AG04450 (cell line): ENCODE measurements at regions not wholly inside any gene's neighbourhood (a gene's known extent, or its start where the extent isn't known, plus 50 kb on each side); places are given as distances from the start of the nearest gene placed in this dataset.

Source experiments
- CTCF ChIA-PET: fragments of 300-600, 350-600 bp; formaldehyde crosslinking; extraction: SDS; loops from one replicate; lab custom pipeline; 2022; ENCODE audit warnings: antibody characterized with exemption, inconsistent platforms; lab: Charles Lee
- POLR2A ChIA-PET: fragments of 350-600 bp; formaldehyde crosslinking; extraction: SDS; loops from one replicate; lab custom pipeline; 2021; ENCODE audit warnings: antibody characterized with exemption, inconsistent platforms; lab: Yijun Ruan, JAX
- DNase-seq: peaks from one replicate; pipeline ENCODE4 v3.0.0-alpha.2; 2011; ENCODE audit warnings: low read depth, low spot score
- H3K27ac ChIP-seq: one replicate; pipeline ENCODE4 v1.5.1; 2012; ENCODE audit warnings: low read depth, low read length, control low read depth
- H3K27me3 ChIP-seq: one replicate; pipeline ENCODE4 v1.6.0; 2012; ENCODE audit warnings: low read length; ENCODE audit not compliant: control insufficient read depth, insufficient read depth
- H3K4me3 ChIP-seq: 2 replicates; pipeline ENCODE4 v1.5.1; 2011; ENCODE audit warnings: mild to moderate bottlenecking, low read depth, low read length, control low read depth
- H3K9me3 ChIP-seq: 2 replicates; pipeline ENCODE4 v1.5.1; 2012; ENCODE audit warnings: low read length; ENCODE audit not compliant: control insufficient read depth, insufficient read depth
- CTCF ChIP-seq: IDR thresholded peaks from 2 replicates; pipeline ENCODE4 v1.5.1; 2011; ENCODE audit warnings: low read depth, low read length, control low read depth, inconsistent platforms

DNA sequence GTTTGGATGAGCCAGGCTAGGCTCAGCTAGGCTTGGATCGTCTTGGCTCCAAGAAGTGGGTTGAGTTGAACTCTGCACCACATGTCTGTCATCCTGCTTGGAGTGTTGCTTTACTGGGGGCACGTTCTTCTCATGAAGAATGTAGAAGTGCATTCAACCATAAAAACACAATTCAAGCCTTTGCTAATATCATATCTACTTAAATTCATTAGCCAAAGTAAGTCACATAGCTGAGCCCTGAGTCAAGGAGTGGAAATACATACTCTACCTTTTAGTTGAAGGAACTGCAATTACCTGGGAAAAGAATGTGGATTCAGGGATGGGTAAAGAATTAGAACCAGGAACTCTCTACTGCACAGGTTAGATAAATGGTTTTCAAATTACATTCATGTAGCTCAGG, 360.4 kb upstream of the KCNH7 start:
- Histone ChIP-seq H3K4me3 (no peak overlapping the region), H3K27me3 (no peaks in the 10 kb centered on the region), H3K27ac (no peak overlapping the region), H3K9me3 (no peaks in the 10 kb centered on the region)
- ChIA-PET CTCF (interaction anchor here (0.9 to 1.3 kb wide), 2 partner anchors 17 to 30 kb away, joined by 4 to 5 read pairs; no protein-coding TSS in a partner anchor), POLR2A (no interaction called here)
- TF ChIP-seq CTCF, result no peak
- no peak for DNase-seq

DNA sequence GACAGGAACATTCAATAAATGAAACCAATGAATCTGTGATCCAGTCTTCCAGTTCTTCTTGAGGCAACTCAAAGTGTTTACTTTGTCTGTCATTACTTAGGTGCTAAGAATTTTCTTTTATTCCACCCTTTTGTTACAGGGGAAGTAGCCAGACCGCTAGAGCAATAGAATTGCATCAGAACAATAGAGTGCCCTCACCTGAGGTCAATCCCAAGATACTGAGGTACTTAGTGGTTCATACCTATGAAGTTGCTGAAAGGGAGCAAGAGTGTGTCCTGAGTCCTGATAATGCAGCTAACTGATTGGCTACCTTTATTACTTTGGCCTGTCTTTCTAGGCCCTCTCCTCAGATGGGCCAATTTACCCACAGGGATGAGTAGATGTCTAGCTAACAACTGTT, 359.4 kb upstream of the KCNH7 start:
- no peak overlapping the region for H3K27ac ChIP-seq
- POLR2A ChIA-PET, result no interaction called here
- no peaks in the 10 kb centered on the region for H3K9me3 ChIP-seq
- no peak for TF ChIP-seq CTCF
- CTCF ChIA-PET, result interaction anchor here (1.3 kb wide), 1 partner anchor 29 kb away, joined by 4 read pairs; no protein-coding TSS in a partner anchor
- no peaks in the 10 kb centered on the region for H3K27me3 ChIP-seq
- no peak for DNase-seq
- no peak overlapping the region for H3K4me3 ChIP-seq

GRCh38 chr2:163191372-163191771, 352.8 kb upstream of the KCNH7 start:
- POLR2A ChIA-PET, result no interaction called here
- CTCF ChIA-PET, result interaction anchor here (0.6 to 3.4 kb wide), 31 partner anchors 8 to 1289 kb away, joined by 3 to 36 read pairs (median 4); no protein-coding TSS in a partner anchor
- H3K27me3 ChIP-seq, result no peaks in the 10 kb centered on the region
- no peaks in the 10 kb centered on the region for H3K9me3 ChIP-seq
- H3K4me3 ChIP-seq, result no peak overlapping the region
- DNase-seq, result no peak
- no peak overlapping the region for H3K27ac ChIP-seq
- TF ChIP-seq CTCF, result peak; percentile 73

- H3K27ac ChIP-seq, result no peak overlapping the region
- ChIA-PET POLR2A (no interaction called here), CTCF (interaction anchor here (1.1 to 1.2 kb wide), 2 partner anchors 20 to 873 kb away, joined by 4 read pairs; no protein-coding TSS in a partner anchor)
- DNase-seq, result no peak
- H3K9me3 ChIP-seq, result no peaks in the 10 kb centered on the region
- H3K4me3 ChIP-seq, result no peak overlapping the region
- no peak for TF ChIP-seq CTCF
- H3K27me3 ChIP-seq, result no peaks in the 10 kb centered on the region
Observed at GRCh38 chr2:163187995-163188655, 349.6 kb upstream of the KCNH7 start.

GRCh38 chr2:163187119-163187518, 348.6 kb upstream of the KCNH7 start:
- no peak for DNase-seq
- Histone ChIP-seq H3K27ac (no peak overlapping the region), H3K27me3 (no peaks in the 10 kb centered on the region), H3K9me3 (no peaks in the 10 kb centered on the region), H3K4me3 (no peak overlapping the region)
- ChIA-PET POLR2A (no interaction called here), CTCF (no interaction called here)
- no peak for TF ChIP-seq CTCF
